ENCODE measurements at regions not wholly inside any gene's neighbourhood (a gene's known extent, or its start where the extent isn't known, plus 50 kb on each side); places are given as distances from the start of the nearest gene placed in this dataset.

DNA sequence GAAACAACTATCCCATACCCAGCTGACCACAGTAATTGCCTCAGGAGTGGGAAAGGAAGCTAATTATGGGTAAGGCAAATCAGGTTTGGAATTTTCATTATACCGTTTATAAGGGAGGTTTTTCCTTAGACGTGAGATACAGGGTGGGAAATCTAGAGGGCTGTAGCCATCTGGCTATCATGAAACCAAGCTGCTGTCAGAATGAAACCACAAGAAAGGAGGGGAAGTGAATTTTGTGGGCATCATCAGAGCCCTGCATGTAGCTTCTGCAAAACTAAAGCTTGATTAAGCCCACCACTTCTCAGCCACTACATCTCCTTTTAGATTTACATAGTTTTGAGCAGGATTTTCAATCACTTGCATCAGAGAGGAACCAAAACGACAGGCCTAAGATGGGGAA lies 893.5 kb downstream of the TUSC7 start:
- no peak for DNase-seq (ENCODE audit: extremely low spot score)
- POLR2A ChIA-PET: no interaction called here
- CTCF ChIA-PET: no interaction called here
- TF ChIP-seq NFRKB (IDR thresholded peaks at IDR 0.05): no peak
- TF ChIP-seq FOXK2 (IDR thresholded peaks at IDR 0.05): no peak
- TF ChIP-seq BHLHE40 (IDR thresholded peaks at IDR 0.05; ENCODE audit: borderline replicate concordance): no peak

DNA sequence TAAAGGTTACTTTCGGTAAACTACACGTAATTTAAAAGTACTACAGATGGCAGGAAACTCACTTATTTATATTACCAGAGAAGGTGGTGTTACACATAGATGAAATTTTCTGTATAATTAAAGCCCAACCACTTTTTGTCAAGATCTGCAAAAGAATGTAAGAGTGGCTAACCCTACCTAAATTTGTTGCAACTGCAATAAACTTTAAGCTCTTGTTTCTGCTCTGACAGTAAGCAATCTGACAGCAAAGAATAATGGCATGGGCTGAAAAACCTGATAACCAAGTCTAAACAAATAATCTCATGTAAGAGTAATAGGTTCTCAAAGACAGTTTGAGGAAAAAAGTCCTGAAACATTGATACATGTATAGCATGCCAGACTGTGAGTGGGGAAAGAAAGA lies 897.3 kb downstream of the TUSC7 start:
- ChIA-PET CTCF (no interaction called here), POLR2A (no interaction called here)
- TF ChIP-seq SUZ12 (IDR thresholded peaks at IDR 0.05): no peak
- TF ChIP-seq, protein P1, sequence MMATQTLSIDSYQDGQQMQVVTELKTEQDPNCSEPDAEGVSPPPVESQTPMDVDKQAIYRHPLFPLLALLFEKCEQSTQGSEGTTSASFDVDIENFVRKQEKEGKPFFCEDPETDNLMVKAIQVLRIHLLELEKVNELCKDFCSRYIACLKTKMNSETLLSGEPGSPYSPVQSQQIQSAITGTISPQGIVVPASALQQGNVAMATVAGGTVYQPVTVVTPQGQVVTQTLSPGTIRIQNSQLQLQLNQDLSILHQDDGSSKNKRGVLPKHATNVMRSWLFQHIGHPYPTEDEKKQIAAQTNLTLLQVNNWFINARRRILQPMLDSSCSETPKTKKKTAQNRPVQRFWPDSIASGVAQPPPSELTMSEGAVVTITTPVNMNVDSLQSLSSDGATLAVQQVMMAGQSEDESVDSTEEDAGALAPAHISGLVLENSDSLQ (IDR thresholded peaks at IDR 0.05): peak; percentile 80
- DNase-seq (ENCODE audit: extremely low spot score): no peak

DNA sequence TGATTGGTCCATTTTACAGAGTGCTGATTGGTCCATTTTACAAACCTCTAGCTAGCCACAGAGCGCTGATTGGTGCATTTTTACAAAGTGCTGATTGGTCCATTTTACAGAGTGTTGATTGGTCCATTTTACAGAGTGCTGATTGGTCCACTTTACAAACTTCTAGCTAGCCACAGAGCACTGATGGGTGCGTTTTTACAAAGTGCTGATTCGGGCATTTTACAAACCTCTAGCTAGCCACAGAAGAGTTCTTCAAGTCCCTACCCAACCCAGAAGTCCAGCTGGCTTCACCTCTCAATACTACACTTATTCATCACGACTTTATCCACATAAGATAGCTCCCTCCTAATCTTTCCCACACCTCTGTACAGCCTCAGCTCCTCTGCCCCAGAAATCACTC lies 899.8 kb downstream of the TUSC7 start:
- TF ChIP-seq L3MBTL2 (conservative IDR thresholded peaks at IDR 0.05) (no peak), LEF1 (IDR thresholded peaks at IDR 0.05; ENCODE audit: borderline replicate concordance) (no peak), SP1 (IDR thresholded peaks at IDR 0.05) (no peak), TARDBP (IDR thresholded peaks at IDR 0.05) (no peak), BHLHE40 (IDR thresholded peaks at IDR 0.05; ENCODE audit: borderline replicate concordance) (no peak), ELF4 (IDR thresholded peaks at IDR 0.05) (no peak), SUZ12 (IDR thresholded peaks at IDR 0.05) (no peak), FOXA1 (IDR thresholded peaks at IDR 0.05) (no peak), ZNF384 (IDR thresholded peaks at IDR 0.05) (no peak), FOXM1 (IDR thresholded peaks at IDR 0.05; ENCODE audit: borderline replicate concordance) (no peak), ARNT (IDR thresholded peaks at IDR 0.05) (no peak), NFRKB (IDR thresholded peaks at IDR 0.05) (no peak), FOXK2 (IDR thresholded peaks at IDR 0.05) (no peak)
- DNase-seq (ENCODE audit: extremely low spot score): no peak
- ChIA-PET CTCF (no interaction called here), POLR2A (no interaction called here)

DNA sequence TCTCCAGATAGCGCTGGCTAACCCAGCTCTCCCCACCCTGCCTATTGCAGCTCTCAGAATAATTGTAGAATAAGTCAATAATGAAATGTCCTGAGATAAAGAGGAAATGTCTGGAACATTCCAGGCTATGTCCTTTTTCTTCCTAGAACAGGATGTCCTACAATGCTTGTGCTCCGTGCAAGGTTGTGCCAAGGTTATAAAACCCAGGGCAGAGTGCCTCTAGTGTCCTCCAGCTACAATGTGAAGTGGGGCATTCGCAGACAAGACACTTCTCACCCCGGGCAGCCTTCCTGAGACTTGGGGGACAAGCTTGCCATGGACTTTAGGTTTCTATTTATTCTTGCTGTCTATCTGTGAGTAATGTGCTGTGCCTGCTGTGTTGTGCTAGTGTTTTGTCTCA lies 900.6 kb downstream of the TUSC7 start:
- POLR2A ChIA-PET: no interaction called here
- TF ChIP-seq, protein P1 (IDR thresholded peaks at IDR 0.05): no peak
- TF ChIP-seq SP1 (IDR thresholded peaks at IDR 0.05) (no peak), BHLHE40 (IDR thresholded peaks at IDR 0.05; ENCODE audit: borderline replicate concordance) (no peak), ZNF384 (IDR thresholded peaks at IDR 0.05) (no peak), LEF1 (IDR thresholded peaks at IDR 0.05; ENCODE audit: borderline replicate concordance) (no peak), FOXA1 (IDR thresholded peaks at IDR 0.05) (no peak), ELF4 (IDR thresholded peaks at IDR 0.05) (no peak), NFRKB (IDR thresholded peaks at IDR 0.05) (no peak)
- CTCF ChIA-PET: no interaction called here
- DNase-seq (ENCODE audit: extremely low spot score): no peak

DNA sequence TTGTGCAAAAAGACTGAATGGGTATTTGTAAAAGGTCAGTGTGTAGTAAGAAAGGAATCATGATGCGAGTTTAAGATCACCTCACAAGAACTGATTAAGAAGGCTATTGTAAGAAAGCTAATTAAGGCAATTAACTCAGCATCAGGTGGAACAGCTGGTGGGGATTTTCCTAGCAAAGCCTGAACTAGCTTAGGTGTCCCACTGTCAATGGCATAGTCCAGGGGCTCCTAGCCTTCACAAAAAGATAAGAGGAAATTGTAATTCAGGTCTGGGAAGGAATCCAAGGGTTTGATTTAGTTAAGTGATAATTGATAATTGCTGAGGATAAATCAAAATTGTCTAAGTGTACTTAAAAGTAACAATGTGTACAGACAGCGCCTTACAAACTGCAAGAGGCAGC lies 901.6 kb downstream of the TUSC7 start:
- POLR2A ChIA-PET: no interaction called here
- TF ChIP-seq NFRKB (IDR thresholded peaks at IDR 0.05) (no peak), FOXA1 (IDR thresholded peaks at IDR 0.05) (no peak), FOXK2 (IDR thresholded peaks at IDR 0.05) (no peak), CTBP1 (IDR thresholded peaks at IDR 0.05; ENCODE audit: borderline replicate concordance) (no peak), SP1 (IDR thresholded peaks at IDR 0.05) (no peak), ZNF384 (IDR thresholded peaks at IDR 0.05) (no peak), LEF1 (IDR thresholded peaks at IDR 0.05; ENCODE audit: borderline replicate concordance) (no peak), SUZ12 (IDR thresholded peaks at IDR 0.05) (no peak), ELF4 (IDR thresholded peaks at IDR 0.05) (no peak), FOXM1 (IDR thresholded peaks at IDR 0.05; ENCODE audit: borderline replicate concordance) (no peak), L3MBTL2 (conservative IDR thresholded peaks at IDR 0.05) (no peak), ARNT (IDR thresholded peaks at IDR 0.05) (no peak), TARDBP (IDR thresholded peaks at IDR 0.05) (no peak), HDGF (IDR thresholded peaks at IDR 0.05; ENCODE audit: borderline replicate concordance) (no peak)
- TF ChIP-seq, protein P1 (IDR thresholded peaks at IDR 0.05): no peak
- DNase-seq (ENCODE audit: extremely low spot score): no peak
- CTCF ChIA-PET: no interaction called here

DNA sequence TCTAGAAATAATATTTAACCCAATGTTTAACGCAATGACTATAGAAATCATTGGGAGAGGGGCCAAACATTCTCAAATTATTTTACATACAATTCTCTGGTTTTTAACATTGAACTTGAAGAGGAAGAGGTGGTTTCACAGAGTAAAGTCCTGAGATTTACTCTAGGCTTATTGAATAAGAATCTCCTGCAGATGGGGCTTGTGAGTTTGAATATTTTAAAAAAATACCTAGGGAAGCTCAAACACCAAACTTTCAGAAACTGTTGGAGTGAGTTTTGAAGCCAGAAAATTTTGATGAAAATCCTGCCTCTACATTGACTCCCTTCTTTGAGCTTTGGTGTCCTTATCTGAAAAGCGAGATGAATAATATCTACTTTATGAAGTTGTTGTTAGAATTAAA lies 906.6 kb downstream of the TUSC7 start:
- CTCF ChIA-PET: no interaction called here
- TF ChIP-seq CTBP1 (IDR thresholded peaks at IDR 0.05; ENCODE audit: borderline replicate concordance) (no peak), NFRKB (IDR thresholded peaks at IDR 0.05) (no peak), ARNT (IDR thresholded peaks at IDR 0.05) (no peak)
- POLR2A ChIA-PET: no interaction called here
- no peak for DNase-seq (ENCODE audit: extremely low spot score)

DNA sequence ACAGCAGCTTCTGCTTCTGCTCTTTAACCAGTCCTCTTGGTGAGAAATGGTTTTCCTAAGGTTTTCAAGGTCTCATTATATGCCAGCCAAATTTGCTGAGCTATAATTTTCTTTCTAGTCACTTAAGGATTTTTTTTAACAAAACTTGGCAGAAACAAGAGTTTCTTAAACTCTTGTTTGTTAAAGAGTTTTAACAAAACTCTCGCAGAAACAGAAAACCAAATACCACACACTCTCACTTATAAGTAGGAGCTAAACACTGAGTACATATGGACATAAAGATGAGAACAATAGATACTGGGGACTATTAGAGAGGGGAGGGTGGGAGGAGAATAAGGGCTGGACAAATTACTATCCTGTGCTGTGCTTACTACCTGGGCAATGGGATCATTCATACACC lies 908.3 kb downstream of the TUSC7 start:
- CTCF ChIA-PET: interaction anchor here (0.7 kb wide), 1 partner anchor 120 kb away, joined by 3 read pairs; no protein-coding TSS in a partner anchor
- DNase-seq (ENCODE audit: extremely low spot score): no peak
- no peak for TF ChIP-seq BHLHE40 (IDR thresholded peaks at IDR 0.05; ENCODE audit: borderline replicate concordance)
- TF ChIP-seq FOXK2 (IDR thresholded peaks at IDR 0.05): no peak
- TF ChIP-seq ARNT (IDR thresholded peaks at IDR 0.05): no peak
- no peak for TF ChIP-seq FOXM1 (IDR thresholded peaks at IDR 0.05; ENCODE audit: borderline replicate concordance)
- no peak for TF ChIP-seq NFRKB (IDR thresholded peaks at IDR 0.05)
- TF ChIP-seq SP1 (IDR thresholded peaks at IDR 0.05): no peak
- TF ChIP-seq LEF1 (IDR thresholded peaks at IDR 0.05; ENCODE audit: borderline replicate concordance): no peak
- no peak for TF ChIP-seq L3MBTL2 (conservative IDR thresholded peaks at IDR 0.05)
- POLR2A ChIA-PET: no interaction called here
